Tibial nerve (tissue), 4 donors: ENCODE measurements at regions not wholly inside any gene's neighbourhood (a gene's known extent, or its start where the extent isn't known, plus 50 kb on each side); places are given as distances from the start of the nearest gene placed in this dataset.

Experiments
- CTCF ChIP-seq, 5 experiments: fragments of 200-600 bp in 3 of 5; fragments of 450-650 bp in 2 of 5; sonication (generic) in 3 of 5; IDR thresholded peaks; one replicate each; pipeline ENCODE4 v1.5.1; 2016 to 2019; ENCODE audit warnings: antibody characterized with exemption in 5 of 5, mild to moderate bottlenecking in 3 of 5, moderate library complexity in 2 of 5
- EP300 ChIP-seq, 2 donors: sonication (generic); formaldehyde crosslinking; IDR thresholded peaks; one replicate each; pipeline ENCODE4 v1.6.1; 2017; ENCODE audit warnings: antibody characterized with exemption in 2 of 2, mild to moderate bottlenecking in 1 of 2
- POLR2A ChIP-seq, 2 donors: fragments of 450-650 bp; IDR thresholded peaks; one replicate each; pipeline ENCODE4 v1.6.1; 2017; ENCODE audit warnings: antibody characterized with exemption in 2 of 2, mild to moderate bottlenecking in 2 of 2, moderate library complexity in 2 of 2

DNA sequence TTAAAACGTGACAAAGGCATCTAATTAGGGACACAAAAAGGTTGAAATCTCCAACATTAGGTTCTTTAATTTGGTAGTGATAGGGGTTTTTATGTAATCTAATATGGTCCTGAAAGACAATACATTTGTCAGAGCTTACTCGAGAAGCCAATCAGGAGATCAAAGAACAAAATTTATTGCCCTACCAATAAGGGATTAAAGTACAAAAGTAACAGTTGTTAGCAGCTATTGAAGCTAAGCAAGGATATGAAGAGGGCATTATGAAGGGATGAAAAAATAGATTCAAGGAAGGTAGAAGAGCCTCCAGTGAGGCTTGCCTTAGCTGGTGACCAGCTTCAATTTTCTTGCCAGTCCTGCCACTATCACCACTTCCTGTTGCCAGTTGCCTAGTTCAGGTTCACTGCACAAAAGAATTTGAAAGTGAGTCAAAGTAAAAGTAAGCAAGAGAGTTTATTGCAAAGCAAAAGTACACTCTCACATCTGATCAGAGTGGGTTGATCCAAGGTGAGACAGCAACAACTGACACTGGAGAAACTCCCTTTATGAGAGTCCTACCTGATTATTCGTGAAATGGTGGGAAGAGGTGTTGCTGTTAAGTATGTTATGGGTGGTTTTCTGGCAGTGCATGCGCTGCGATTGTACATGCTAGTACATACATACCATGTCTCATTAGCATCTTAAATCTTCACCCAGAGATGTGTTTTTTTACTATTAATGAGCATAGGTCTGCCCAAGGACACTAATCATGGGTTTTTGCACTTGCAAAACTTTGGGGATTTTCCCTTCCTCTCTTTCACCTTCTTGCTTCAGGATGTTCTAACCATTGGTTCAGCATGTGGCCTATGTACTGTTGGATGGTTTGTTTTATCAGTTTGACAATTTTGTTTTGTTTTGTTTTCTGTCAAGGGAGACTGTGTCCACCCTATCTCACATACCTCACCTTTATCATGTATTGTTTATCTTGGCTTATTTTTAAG lies 263.2 kb upstream of the ITM2A start:
- TF ChIP-seq CTCF (IDR thresholded peaks at IDR 0.05) (no peak), POLR2A (IDR thresholded peaks at IDR 0.05) (no peak), EP300 (IDR thresholded peaks at IDR 0.05) (no peak)
